PC-9 (cell line): ENCODE measurements at regions not wholly inside any gene's neighbourhood (a gene's known extent, or its start where the extent isn't known, plus 50 kb on each side); places are given as distances from the start of the nearest gene placed in this dataset.

ENCODE experiments used
- BruUV-seq: library from RNA; stranded (reverse); fragments of 400-500 nt; replicated peaks from 2 replicates; lab custom pipeline; 2021; lab: Mats Ljungman, UMichigan
- CTCF ChIA-PET: fragments of 300-600 bp; sonication (Branson Sonifier 250); formaldehyde crosslinking; loops from one replicate; lab custom pipeline; 2022; ENCODE audit warnings: antibody characterized with exemption; lab: Charles Lee
- POLR2A ChIA-PET: fragments of 300-600 bp; sonication (Branson Sonifier 250); formaldehyde crosslinking; loops from one replicate; lab custom pipeline; 2022; ENCODE audit warnings: antibody characterized with exemption; ENCODE audit not compliant: unreplicated experiment; lab: Charles Lee
- DNase-seq, 2 experiments: peaks; one replicate each; pipeline versions ENCODE4 v3.0.0 to v3.0.0-alpha.2; 2015 to 2022; ENCODE audit warnings: mixed read lengths in 1 of 2
- H2AFZ ChIP-seq: fragments of 200-600 bp; sonication (generic); 2 replicates; pipeline ENCODE4 v1.8.1; 2017; ENCODE audit warnings: antibody characterized with exemption
- H3F3A ChIP-seq: fragments of 200-600 bp; sonication (generic); 2 replicates; pipeline ENCODE4 v1.8.1; 2017; ENCODE audit warnings: antibody characterized with exemption, mild to moderate bottlenecking, low read depth; ENCODE audit not compliant: insufficient read depth
- H3K27ac ChIP-seq: fragments of 200-600 bp; sonication (generic); 2 replicates; pipeline ENCODE4 v1.6.1; 2016; ENCODE audit warnings: mixed run types
- H3K27me3 ChIP-seq: fragments of 200-600 bp; sonication (generic); 2 replicates; pipeline ENCODE4 v1.6.1; 2016; ENCODE audit warnings: low read depth, mixed run types; ENCODE audit not compliant: insufficient read depth
- H3K36me3 ChIP-seq: fragments of 200-600 bp; sonication (generic); 2 replicates; pipeline ENCODE4 v1.6.1; 2016; ENCODE audit warnings: low read depth, mixed run types
- H3K4me1 ChIP-seq: fragments of 200-600 bp; sonication (generic); replicated peaks from 2 replicates; pipeline ENCODE4 v1.6.1; 2016; ENCODE audit warnings: mixed run types; ENCODE audit not compliant: insufficient read depth
- H3K4me2 ChIP-seq: fragments of 200-600 bp; sonication (generic); 2 replicates; pipeline ENCODE4 v1.6.1; 2017; ENCODE audit warnings: mixed run types
- H3K4me3 ChIP-seq: fragments of 200-600 bp; sonication (generic); 2 replicates; pipeline ENCODE4 v1.6.1; 2016; ENCODE audit warnings: mixed run types
- H3K79me2 ChIP-seq: fragments of 200-600 bp; sonication (generic); 2 replicates; pipeline ENCODE4 v1.6.1; 2017; ENCODE audit warnings: low read depth, mixed run types
- H3K9me2 ChIP-seq: fragments of 200-600 bp; sonication (generic); 2 replicates; pipeline ENCODE4 v1.8.1; 2017; ENCODE audit warnings: mild to moderate bottlenecking; ENCODE audit not compliant: insufficient read depth
- H3K9me3 ChIP-seq: fragments of 200-600 bp; sonication (generic); 2 replicates; pipeline ENCODE4 v1.8.1; 2016; ENCODE audit warnings: low read depth; ENCODE audit not compliant: insufficient read depth
- H4K20me1 ChIP-seq: fragments of 200-600 bp; sonication (generic); 2 replicates; pipeline ENCODE4 v1.8.1; 2017; ENCODE audit not compliant: insufficient read depth
- CTCF ChIP-seq: fragments of 200-600 bp; sonication (generic); conservative IDR thresholded peaks from 2 replicates; pipeline ENCODE4 v1.6.1; 2017; ENCODE audit warnings: mixed run types, antibody characterized with exemption, mild to moderate bottlenecking, moderate library complexity
- EZH2 ChIP-seq: fragments of 200-600 bp; sonication (generic); IDR thresholded peaks from 2 replicates; pipeline ENCODE4 v1.8.0; 2017; ENCODE audit warnings: antibody characterized with exemption, low read depth
- intact Hi-C: fragments of 100-400 bp; cut with micrococcal nuclease; formaldehyde crosslinking; loops from one replicate; pipeline ENCODE4 v1.10.0; 2022; ENCODE audit not compliant: unreplicated experiment

GRCh38 chr21:16320110-16320509, 590.3 kb downstream of the USP25 start:
- DNase-seq: no peak
- H3K4me3 ChIP-seq: no peak overlapping the region
- no peak overlapping the region for H2AFZ ChIP-seq
- intact Hi-C loops: no loop called here
- no peaks in the 10 kb centered on the region for H3F3A ChIP-seq
- no TSS peak for BruUV-seq
- no peak for TF ChIP-seq EZH2
- no peak for TF ChIP-seq CTCF
- no peaks in the 10 kb centered on the region for H3K27me3 ChIP-seq
- no peaks in the 10 kb centered on the region for H3K9me3 ChIP-seq
- no peaks in the 10 kb centered on the region for H3K9me2 ChIP-seq
- H3K27ac ChIP-seq: no peak overlapping the region
- CTCF ChIA-PET: no interaction called here
- no peaks in the 10 kb centered on the region for H3K79me2 ChIP-seq
- no peaks in the 10 kb centered on the region for H3K36me3 ChIP-seq
- no peaks in the 10 kb centered on the region for H4K20me1 ChIP-seq
- POLR2A ChIA-PET: no interaction called here
- H3K4me1 ChIP-seq: no peaks in the 10 kb centered on the region
- no peak overlapping the region for H3K4me2 ChIP-seq

GRCh38 chr21:16322454-16322853, 592.7 kb downstream of the USP25 start:
- BruUV-seq: no TSS peak
- TF ChIP-seq EZH2 (no peak), CTCF (no peak)
- POLR2A ChIA-PET: no interaction called here

GRCh38 chr21:16323596-16323995, 593.8 kb downstream of the USP25 start:
- DNase-seq: no peak
- CTCF ChIA-PET: no interaction called here
- H3F3A ChIP-seq: no peaks in the 10 kb centered on the region
- no peak overlapping the region for H2AFZ ChIP-seq
- TF ChIP-seq EZH2 (no peak), CTCF (no peak)
- H3K9me3 ChIP-seq: no peaks in the 10 kb centered on the region
- H3K4me1 ChIP-seq: no peaks in the 10 kb centered on the region
- H3K4me2 ChIP-seq: no peak overlapping the region
- H3K27ac ChIP-seq: no peak overlapping the region
- H4K20me1 ChIP-seq: no peaks in the 10 kb centered on the region
- POLR2A ChIA-PET: no interaction called here
- no TSS peak for BruUV-seq
- no peaks in the 10 kb centered on the region for H3K9me2 ChIP-seq
- H3K4me3 ChIP-seq: no peak overlapping the region
- H3K79me2 ChIP-seq: no peaks in the 10 kb centered on the region
- no peaks in the 10 kb centered on the region for H3K36me3 ChIP-seq
- no peaks in the 10 kb centered on the region for H3K27me3 ChIP-seq
- intact Hi-C loops: no loop called here

More at GRCh38 chr21:16322454-16322853, 592.7 kb downstream of the USP25 start:
- H3K79me2 ChIP-seq: no peaks in the 10 kb centered on the region
- no peaks in the 10 kb centered on the region for H3K9me3 ChIP-seq
- no peak for DNase-seq
- H3K27ac ChIP-seq: no peak overlapping the region
- no peaks in the 10 kb centered on the region for H4K20me1 ChIP-seq
- H3K9me2 ChIP-seq: no peaks in the 10 kb centered on the region
- H3K4me3 ChIP-seq: no peak overlapping the region
- no peaks in the 10 kb centered on the region for H3K4me1 ChIP-seq
- no peak overlapping the region for H3K4me2 ChIP-seq
- no peak overlapping the region for H2AFZ ChIP-seq
- intact Hi-C loops: no loop called here
- H3F3A ChIP-seq: no peaks in the 10 kb centered on the region
- CTCF ChIA-PET: no interaction called here
- no peaks in the 10 kb centered on the region for H3K27me3 ChIP-seq
- no peaks in the 10 kb centered on the region for H3K36me3 ChIP-seq
